ENCODE measurements at regions not wholly inside any gene's neighbourhood (a gene's known extent, or its start where the extent isn't known, plus 50 kb on each side); places are given as distances from the start of the nearest gene placed in this dataset.

- Histone ChIP-seq H3K9me3 (no peaks in the 10 kb centered on the region), H3K27ac (no peak overlapping the region), H3K27me3 (no peaks in the 10 kb centered on the region), H3K4me1 (no peaks in the 10 kb centered on the region), H3K4me3 (no peak overlapping the region), H3K36me3 (no peaks in the 10 kb centered on the region)
- no peak for TF ChIP-seq POLR2AphosphoS5 (IDR thresholded peaks at IDR 0.05; ENCODE audit: insufficient read depth in 1 of 2, low read depth in 1 of 2)
- TF ChIP-seq CTCF (IDR thresholded peaks at IDR 0.05): no peak
- no peak for TF ChIP-seq POLR2A (IDR thresholded peaks at IDR 0.05)
- no peak for DNase-seq (ENCODE audit: extremely low spot score in 2 of 2)
- intact Hi-C loops (cut with DNase I): no loop called here
These were observed 1139.4 kb upstream of the GYPC start for GRCh38 chr2:125516496-125517109.

GRCh38 chr2:125526093-125526492, 1129.9 kb upstream of the GYPC start:
- no peaks in the 10 kb centered on the region for H3K9me3 ChIP-seq
- intact Hi-C loops (cut with DNase I): no loop called here
- H3K36me3 ChIP-seq: no peaks in the 10 kb centered on the region
- TF ChIP-seq POLR2AphosphoS5 (IDR thresholded peaks at IDR 0.05; ENCODE audit: insufficient read depth in 1 of 2, low read depth in 1 of 2) (no peak), CTCF (IDR thresholded peaks at IDR 0.05) (no peak)
- no peaks in the 10 kb centered on the region for H3K27me3 ChIP-seq
- H3K27ac ChIP-seq: no peak overlapping the region
- H3K4me1 ChIP-seq: no peaks in the 10 kb centered on the region
- no peak for DNase-seq (ENCODE audit: extremely low spot score in 2 of 2)
- H3K4me3 ChIP-seq: no peak overlapping the region

GRCh38 chr2:125535089-125535488, 1120.9 kb upstream of the GYPC start:
- H3K4me3 ChIP-seq: no peak overlapping the region
- H3K4me1 ChIP-seq: no peaks in the 10 kb centered on the region
- no peak overlapping the region for H3K27ac ChIP-seq
- intact Hi-C loops (cut with DNase I): no loop called here
- no peak for TF ChIP-seq CTCF (IDR thresholded peaks at IDR 0.05)
- TF ChIP-seq POLR2AphosphoS5 (IDR thresholded peaks at IDR 0.05; ENCODE audit: insufficient read depth in 1 of 2, low read depth in 1 of 2): no peak
- no peak for TF ChIP-seq POLR2A (IDR thresholded peaks at IDR 0.05)
- no peak for DNase-seq (ENCODE audit: extremely low spot score in 2 of 2)
- no peaks in the 10 kb centered on the region for H3K27me3 ChIP-seq
- no peaks in the 10 kb centered on the region for H3K36me3 ChIP-seq
- no peaks in the 10 kb centered on the region for H3K9me3 ChIP-seq

GRCh38 chr2:125543968-125544514, 1111.9 kb upstream of the GYPC start:
- H3K9me3 ChIP-seq: no peaks in the 10 kb centered on the region

More at GRCh38 chr2:125543968-125544514, 1111.9 kb upstream of the GYPC start:
- Histone ChIP-seq H3K36me3 (no peaks in the 10 kb centered on the region), H3K27ac (no peak overlapping the region), H3K4me3 (no peak overlapping the region), H3K27me3 (no peaks in the 10 kb centered on the region), H3K4me1 (no peaks in the 10 kb centered on the region)
- no peak for DNase-seq (ENCODE audit: extremely low spot score in 2 of 2)
- TF ChIP-seq CTCF (IDR thresholded peaks at IDR 0.05) (no peak), POLR2A (IDR thresholded peaks at IDR 0.05) (no peak), POLR2AphosphoS5 (IDR thresholded peaks at IDR 0.05; ENCODE audit: insufficient read depth in 1 of 2, low read depth in 1 of 2) (no peak)
- intact Hi-C loops (cut with DNase I): no loop called here
